Testis (tissue), 2 donors: ENCODE measurements at regions not wholly inside any gene's neighbourhood (a gene's known extent, or its start where the extent isn't known, plus 50 kb on each side); places are given as distances from the start of the nearest gene placed in this dataset.

Experiments
- DNase-seq: peaks from one replicate; pipeline ENCODE4 v3.0.0-alpha.2; 2019
- H3K27ac ChIP-seq, 2 donors: fragments of 200-600 bp; sonication (generic); one replicate each; pipeline ENCODE4 v1.5.1; 2019
- H3K27me3 ChIP-seq: fragments of 200-600 bp; sonication (generic); one replicate; pipeline ENCODE4 v1.5.1; 2019
- H3K36me3 ChIP-seq: fragments of 200-600 bp; sonication (generic); one replicate; pipeline ENCODE4 v1.5.1; 2017; ENCODE audit warnings: low read depth; ENCODE audit errors: missing control alignments
- H3K4me1 ChIP-seq: fragments of 200-600 bp; sonication (generic); one replicate; pipeline ENCODE4 v1.5.1; 2019
- H3K4me3 ChIP-seq, 2 donors: fragments of 200-600 bp; sonication (generic); one replicate each; pipeline ENCODE4 v1.5.1; 2017 to 2019
- H3K9me3 ChIP-seq: fragments of 200-600 bp; sonication (generic); one replicate; pipeline ENCODE4 v1.5.1; 2017
- CTCF ChIP-seq, 3 experiments: fragments of 450-650 bp in 2 of 3; fragments of 200-600 bp in 1 of 3; sonication (generic) in 1 of 3; IDR thresholded peaks; one replicate each; pipeline ENCODE4 v1.5.1; 2016 to 2019; ENCODE audit warnings: antibody characterized with exemption in 3 of 3, mild to moderate bottlenecking in 2 of 3, moderate library complexity in 1 of 3
- POLR2A ChIP-seq: fragments of 450-650 bp; IDR thresholded peaks from one replicate; pipeline ENCODE4 v1.6.1; 2017; ENCODE audit warnings: antibody characterized with exemption, mild to moderate bottlenecking, moderate library complexity
- WGBS, 2 donors: methylation state at CpG; one replicate each; pipeline ENCODE4 v1.1.5; 2018; 5-methylcytosine and 5-hydroxymethylcytosine counted together
- intact Hi-C: fragments of 100-400 bp; cut with DNase I; formaldehyde crosslinking; loops from one replicate; pipeline ENCODE4 v1.15.1; 2023; ENCODE audit warnings: low total_unique reads

DNA sequence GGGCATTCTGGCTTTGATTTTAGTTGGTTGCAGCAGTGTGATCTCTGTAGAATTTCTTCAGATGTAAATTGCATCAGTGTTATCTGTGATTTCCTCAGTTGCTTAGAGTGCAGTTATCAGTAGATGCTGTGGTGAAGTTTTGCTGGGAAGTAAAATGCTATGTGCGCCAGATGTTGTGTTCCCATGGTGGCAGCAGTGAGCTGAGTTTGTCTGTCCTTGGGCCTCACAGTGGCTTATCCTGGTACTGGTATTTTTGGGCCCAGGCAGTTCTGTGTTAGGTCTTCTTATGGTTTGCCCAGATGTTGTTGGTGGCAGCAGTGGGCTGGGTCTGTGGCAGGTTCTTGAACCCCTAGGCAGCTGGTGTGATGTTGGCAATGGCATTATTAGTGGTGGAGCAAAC is 1242.1 kb downstream of the PLA2G4A start:
- no peaks in the 10 kb centered on the region for H3K27me3 ChIP-seq
- H3K9me3 ChIP-seq: no peaks in the 10 kb centered on the region
- DNase-seq: no peak
- WGBS, 2 donors: 0 to 96% methylated on average over 1 of the region's 1 CpG
- H3K36me3 ChIP-seq: no peaks in the 10 kb centered on the region
- H3K27ac ChIP-seq: no peak overlapping the region
- TF ChIP-seq POLR2A (no peak), CTCF (IDR thresholded peaks at IDR 0.05) (no peak)
- intact Hi-C loops: no loop called here
- H3K4me3 ChIP-seq: no peak overlapping the region
- no peaks in the 10 kb centered on the region for H3K4me1 ChIP-seq

GRCh38 chr1:188089015-188089414 is 1260.3 kb downstream of the PLA2G4A start:
- WGBS, 2 donors: 47 to 72% methylated on average over 3 of the region's 3 CpGs
- no peaks in the 10 kb centered on the region for H3K36me3 ChIP-seq
- no peak overlapping the region for H3K27ac ChIP-seq
- H3K27me3 ChIP-seq: no peaks in the 10 kb centered on the region
- H3K4me1 ChIP-seq: no peaks in the 10 kb centered on the region
- H3K9me3 ChIP-seq: no peaks in the 10 kb centered on the region
- TF ChIP-seq POLR2A: no peak
- TF ChIP-seq CTCF (IDR thresholded peaks at IDR 0.05): no peak
- H3K4me3 ChIP-seq: no peak overlapping the region
- no peak for DNase-seq
- intact Hi-C loops: no loop called here

- intact Hi-C loops: no loop called here
- Histone ChIP-seq H3K4me3 (no peak overlapping the region), H3K36me3 (no peaks in the 10 kb centered on the region), H3K9me3 (no peaks in the 10 kb centered on the region), H3K27ac (no peak overlapping the region), H3K27me3 (no peaks in the 10 kb centered on the region), H3K4me1 (no peaks in the 10 kb centered on the region)
- no peak for TF ChIP-seq CTCF (IDR thresholded peaks at IDR 0.05)
- no peak for TF ChIP-seq POLR2A
- no peak for DNase-seq
These were observed 1260.7 kb downstream of the PLA2G4A start for GRCh38 chr1:188089461-188089860.

- intact Hi-C loops: no loop called here
- no peak for TF ChIP-seq CTCF (IDR thresholded peaks at IDR 0.05)
- no peak for TF ChIP-seq POLR2A
These were observed 1267.8 kb downstream of the PLA2G4A start for GRCh38 chr1:188096521-188096920.

DNA sequence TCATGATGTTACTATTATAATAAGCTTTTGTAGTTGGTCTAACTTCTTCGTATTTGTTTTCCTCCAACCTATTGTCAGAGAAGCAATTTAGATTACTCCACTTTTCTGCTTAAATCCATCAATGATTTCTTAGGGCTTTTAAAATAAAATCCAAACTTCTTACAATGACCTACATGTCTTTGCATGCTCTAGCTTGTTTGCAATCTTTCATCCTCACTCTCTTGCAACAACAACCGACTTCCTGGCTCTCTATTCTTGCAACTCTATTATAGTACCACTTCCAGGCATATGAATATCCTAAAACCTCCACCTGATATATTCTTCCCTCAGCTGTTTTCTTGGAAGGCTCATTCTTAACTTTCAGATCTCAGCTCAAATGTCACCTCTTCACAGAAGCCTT is 1288.7 kb downstream of the PLA2G4A start:
- H3K27ac ChIP-seq: no peak overlapping the region
- 85 to 93% methylated on average over 2 of the region's 2 CpGs for WGBS, 2 donors
- no peaks in the 10 kb centered on the region for H3K36me3 ChIP-seq
- no peak for TF ChIP-seq POLR2A
- no peak for TF ChIP-seq CTCF (IDR thresholded peaks at IDR 0.05)
- no peak for DNase-seq
- intact Hi-C loops: no loop called here
- H3K4me3 ChIP-seq: no peak overlapping the region
- H3K4me1 ChIP-seq: no peaks in the 10 kb centered on the region
- H3K27me3 ChIP-seq: no peaks in the 10 kb centered on the region
- no peaks in the 10 kb centered on the region for H3K9me3 ChIP-seq

More at GRCh38 chr1:188096521-188096920, 1267.8 kb downstream of the PLA2G4A start:
- no peak for DNase-seq
- H3K4me1 ChIP-seq: no peaks in the 10 kb centered on the region
- no peak overlapping the region for H3K4me3 ChIP-seq
- no peaks in the 10 kb centered on the region for H3K9me3 ChIP-seq
- no peaks in the 10 kb centered on the region for H3K36me3 ChIP-seq
- H3K27ac ChIP-seq: no peak overlapping the region
- H3K27me3 ChIP-seq: no peaks in the 10 kb centered on the region
